ENCODE measurements at regions not wholly inside any gene's neighbourhood (a gene's known extent, or its start where the extent isn't known, plus 50 kb on each side); places are given as distances from the start of the nearest gene placed in this dataset.

DNA sequence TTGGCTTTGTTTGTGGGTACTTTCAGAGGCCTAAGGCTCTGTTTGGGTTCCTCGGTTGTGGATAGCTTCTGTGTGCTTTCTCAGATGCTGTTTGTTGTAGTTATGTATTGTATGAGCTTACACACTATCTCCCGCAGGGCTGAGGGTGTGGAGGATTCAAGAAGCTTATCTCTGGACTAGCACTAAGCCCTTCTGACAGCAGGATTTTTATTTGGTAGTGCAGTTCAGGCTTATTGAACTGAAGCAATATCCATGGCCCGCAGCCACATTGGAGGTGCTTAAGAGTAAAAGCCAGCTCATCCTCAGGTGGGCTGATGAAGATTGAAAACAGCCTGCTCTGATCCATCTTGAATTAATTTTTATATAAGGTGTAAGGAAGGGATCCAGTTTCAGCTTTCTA is 128.2 kb downstream of the RASGEF1B start:
- TF ChIP-seq, protein P1, sequence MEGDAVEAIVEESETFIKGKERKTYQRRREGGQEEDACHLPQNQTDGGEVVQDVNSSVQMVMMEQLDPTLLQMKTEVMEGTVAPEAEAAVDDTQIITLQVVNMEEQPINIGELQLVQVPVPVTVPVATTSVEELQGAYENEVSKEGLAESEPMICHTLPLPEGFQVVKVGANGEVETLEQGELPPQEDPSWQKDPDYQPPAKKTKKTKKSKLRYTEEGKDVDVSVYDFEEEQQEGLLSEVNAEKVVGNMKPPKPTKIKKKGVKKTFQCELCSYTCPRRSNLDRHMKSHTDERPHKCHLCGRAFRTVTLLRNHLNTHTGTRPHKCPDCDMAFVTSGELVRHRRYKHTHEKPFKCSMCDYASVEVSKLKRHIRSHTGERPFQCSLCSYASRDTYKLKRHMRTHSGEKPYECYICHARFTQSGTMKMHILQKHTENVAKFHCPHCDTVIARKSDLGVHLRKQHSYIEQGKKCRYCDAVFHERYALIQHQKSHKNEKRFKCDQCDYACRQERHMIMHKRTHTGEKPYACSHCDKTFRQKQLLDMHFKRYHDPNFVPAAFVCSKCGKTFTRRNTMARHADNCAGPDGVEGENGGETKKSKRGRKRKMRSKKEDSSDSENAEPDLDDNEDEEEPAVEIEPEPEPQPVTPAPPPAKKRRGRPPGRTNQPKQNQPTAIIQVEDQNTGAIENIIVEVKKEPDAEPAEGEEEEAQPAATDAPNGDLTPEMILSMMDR (IDR thresholded peaks at IDR 0.05; ENCODE audit: poor library complexity) = no peak
- TF ChIP-seq EZH2 (IDR thresholded peaks at IDR 0.05; ENCODE audit: borderline replicate concordance) (no peak), EZH2phosphoT487 (IDR thresholded peaks at IDR 0.05; ENCODE audit: low read depth, severe bottlenecking, unreplicated experiment) (no peak)
